ENCODE measurements at regions not wholly inside any gene's neighbourhood (a gene's known extent, or its start where the extent isn't known, plus 50 kb on each side); places are given as distances from the start of the nearest gene placed in this dataset.

DNA sequence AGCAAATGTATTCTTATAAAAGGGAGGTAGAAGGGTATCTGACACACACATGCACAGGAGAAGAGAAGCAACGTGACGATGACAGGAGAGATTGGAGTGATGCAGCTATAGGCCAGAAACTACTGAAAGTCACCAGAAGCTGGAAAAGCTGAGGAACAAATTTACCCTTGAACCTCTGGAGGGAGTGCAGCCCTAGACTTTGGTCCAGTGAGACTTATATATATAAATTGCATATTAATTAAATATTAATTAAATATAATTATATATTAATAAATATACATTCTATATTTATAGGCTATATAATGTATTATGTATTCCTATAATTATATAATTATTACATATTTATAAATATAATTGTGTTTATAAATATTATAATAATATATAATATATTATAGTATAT, 96.5 kb upstream of the LMCD1 start:
- Histone ChIP-seq H2BK12ac (ENCODE audit: low read length in 2 of 2) (no peak overlapping the region), H3K36me3 (ENCODE audit: control insufficient read depth in 1 of 2, insufficient read depth in 2 of 2, low read depth in 1 of 2, low read length in 2 of 2) (no peaks in the 10 kb centered on the region), H3K23ac (ENCODE audit: low read length in 2 of 2) (no peak overlapping the region), H3K79me1 (replicated peaks; ENCODE audit: low read length, poor library complexity, severe bottlenecking) (peaks cover 1% of the 10 kb centered on the region), H4K91ac (ENCODE audit: low read length) (no peak overlapping the region), H3K9me3 (ENCODE audit: control insufficient read depth, low read length) (peaks cover 11% of the 10 kb centered on the region), H2AFZ (ENCODE audit: low read depth, low read length) (no peak overlapping the region), H3K4me2 (ENCODE audit: low read length, poor library complexity, severe bottlenecking) (no peak overlapping the region), H3K14ac (ENCODE audit: low read length in 2 of 2) (no peak overlapping the region), H2BK5ac (ENCODE audit: low read depth, low read length, poor library complexity, severe bottlenecking) (no peak overlapping the region), H2BK15ac (ENCODE audit: low read depth, poor library complexity, severe bottlenecking) (no peak overlapping the region), H3K4me1 (ENCODE audit: control insufficient read depth, insufficient read depth, low read depth, low read length) (no peaks in the 10 kb centered on the region), H3K27ac (ENCODE audit: low read length, poor library complexity, severe bottlenecking) (no peak overlapping the region), H3K4ac (ENCODE audit: low read depth in 1 of 2, low read length in 2 of 2) (no peak overlapping the region), H2AK5ac (ENCODE audit: low read length, severe bottlenecking) (no peak overlapping the region), H3K4me3 (ENCODE audit: insufficient read depth in 1 of 2, low read depth in 1 of 2, low read length in 2 of 2) (no peak overlapping the region), H4K8ac (ENCODE audit: low read length) (no peak overlapping the region), H3K27me3 (ENCODE audit: control insufficient read depth in 1 of 2, insufficient read depth in 1 of 2, low read length in 2 of 2) (no peaks in the 10 kb centered on the region), H2BK120ac (ENCODE audit: low read depth, low read length) (no peak overlapping the region), H3K18ac (ENCODE audit: low read depth in 1 of 2, low read length in 2 of 2) (no peak overlapping the region), H3K9ac (ENCODE audit: low read length) (no peak overlapping the region)
- 95% methylated on average over 2 of the region's 2 CpGs for WGBS
- DNase-seq: no peak

DNA sequence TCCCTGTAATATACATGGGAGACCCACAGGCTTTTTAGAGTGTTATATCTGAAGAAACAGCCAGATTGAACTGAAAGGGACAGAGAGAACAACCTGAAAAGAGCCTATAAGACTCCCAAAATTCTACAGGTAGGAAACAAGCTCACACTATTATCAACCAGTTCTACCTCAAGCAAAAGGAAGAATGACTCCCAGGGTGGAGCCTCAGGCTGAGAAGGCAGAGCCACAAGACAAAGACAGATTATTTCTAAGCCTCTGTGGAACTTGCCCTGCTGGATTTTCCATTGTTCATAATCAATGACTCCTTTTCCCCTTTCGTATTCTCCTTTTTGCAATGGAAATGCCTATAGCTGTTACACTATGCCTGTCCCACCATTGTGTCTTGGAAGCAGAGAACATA, 95.1 kb upstream of the LMCD1 start:
- no peak overlapping the region for H2AFZ ChIP-seq (ENCODE audit: low read depth, low read length)
- no peak overlapping the region for H4K91ac ChIP-seq (ENCODE audit: low read length)
- no peaks in the 10 kb centered on the region for H3K4me1 ChIP-seq (ENCODE audit: control insufficient read depth, insufficient read depth, low read depth, low read length)
- H3K36me3 ChIP-seq (ENCODE audit: control insufficient read depth in 1 of 2, insufficient read depth in 2 of 2, low read depth in 1 of 2, low read length in 2 of 2): no peaks in the 10 kb centered on the region
- H3K4me3 ChIP-seq (ENCODE audit: insufficient read depth in 1 of 2, low read depth in 1 of 2, low read length in 2 of 2): no peak overlapping the region
- H2BK5ac ChIP-seq (ENCODE audit: low read depth, low read length, poor library complexity, severe bottlenecking): no peak overlapping the region
- no peak overlapping the region for H3K18ac ChIP-seq (ENCODE audit: low read depth in 1 of 2, low read length in 2 of 2)
- H3K27me3 ChIP-seq (ENCODE audit: control insufficient read depth in 1 of 2, insufficient read depth in 1 of 2, low read length in 2 of 2): peaks cover 0 to 4% of the 10 kb centered on the region in 2 experiments
- peaks cover 11% of the 10 kb centered on the region for H3K9me3 ChIP-seq (ENCODE audit: control insufficient read depth, low read length)
- H3K9ac ChIP-seq (ENCODE audit: low read length): no peak overlapping the region
- H4K8ac ChIP-seq (ENCODE audit: low read length): no peak overlapping the region
- no peak overlapping the region for H2BK12ac ChIP-seq (ENCODE audit: low read length in 2 of 2)
- no peak overlapping the region for H3K23ac ChIP-seq (ENCODE audit: low read length in 2 of 2)
- H3K27ac ChIP-seq (ENCODE audit: low read length, poor library complexity, severe bottlenecking): no peak overlapping the region
- no peak overlapping the region for H3K4ac ChIP-seq (ENCODE audit: low read depth in 1 of 2, low read length in 2 of 2)
- 86% methylated on average over 1 of the region's 1 CpG for WGBS
- H2AK5ac ChIP-seq (ENCODE audit: low read length, severe bottlenecking): no peak overlapping the region
- no peak overlapping the region for H2BK120ac ChIP-seq (ENCODE audit: low read depth, low read length)
- H2BK15ac ChIP-seq (ENCODE audit: low read depth, poor library complexity, severe bottlenecking): no peak overlapping the region
- H3K4me2 ChIP-seq (ENCODE audit: low read length, poor library complexity, severe bottlenecking): no peak overlapping the region
- DNase-seq: no peak
- H3K79me1 ChIP-seq (replicated peaks; ENCODE audit: low read length, poor library complexity, severe bottlenecking): no peaks in the 10 kb centered on the region
- H3K14ac ChIP-seq (ENCODE audit: low read length in 2 of 2): no peak overlapping the region

DNA sequence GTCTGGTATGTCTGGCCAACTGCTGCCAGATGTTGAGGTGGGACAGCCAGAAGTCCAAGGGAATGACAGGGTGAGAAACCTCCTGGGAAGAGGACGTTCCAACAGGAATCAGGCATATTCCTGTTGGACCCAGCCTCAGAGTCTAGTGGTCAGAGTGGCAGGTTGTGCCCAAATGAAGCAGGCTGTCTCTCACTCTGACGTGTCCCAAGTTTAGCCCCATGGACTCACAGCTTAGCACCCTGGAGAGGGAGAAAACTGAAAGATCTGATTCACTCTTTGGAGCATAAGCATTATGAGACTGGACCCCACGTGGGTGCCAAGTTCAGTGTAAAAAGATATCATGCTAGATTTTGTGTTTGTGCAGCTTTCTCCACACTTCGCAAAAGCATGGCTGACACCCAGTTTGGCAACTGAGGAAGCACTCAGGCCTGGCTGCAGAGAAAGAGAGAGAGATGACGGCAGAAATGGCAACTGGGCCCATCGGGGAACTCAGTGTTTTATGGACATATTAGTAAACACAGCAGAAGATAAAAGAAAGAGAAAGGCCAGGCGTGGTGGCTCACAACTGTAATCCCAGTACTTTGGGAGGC, 88.2 kb upstream of the LMCD1 start:
- Histone ChIP-seq H2BK120ac (ENCODE audit: low read depth, low read length) (no peak overlapping the region), H3K9me3 (ENCODE audit: control insufficient read depth, low read length) (no peaks in the 10 kb centered on the region), H3K4me3 (ENCODE audit: insufficient read depth in 1 of 2, low read depth in 1 of 2, low read length in 2 of 2) (no peak overlapping the region), H3K18ac (ENCODE audit: low read depth in 1 of 2, low read length in 2 of 2) (no peak overlapping the region), H3K4ac (ENCODE audit: low read depth in 1 of 2, low read length in 2 of 2) (no peak overlapping the region), H3K79me1 (replicated peaks; ENCODE audit: low read length, poor library complexity, severe bottlenecking) (no peaks in the 10 kb centered on the region), H4K8ac (ENCODE audit: low read length) (no peak overlapping the region), H3K9ac (ENCODE audit: low read length) (no peak overlapping the region), H4K91ac (ENCODE audit: low read length) (no peak overlapping the region), H2BK12ac (ENCODE audit: low read length in 2 of 2) (no peak overlapping the region), H3K4me1 (ENCODE audit: control insufficient read depth, insufficient read depth, low read depth, low read length) (no peaks in the 10 kb centered on the region), H3K36me3 (ENCODE audit: control insufficient read depth in 1 of 2, insufficient read depth in 2 of 2, low read depth in 1 of 2, low read length in 2 of 2) (no peaks in the 10 kb centered on the region), H2AK5ac (ENCODE audit: low read length, severe bottlenecking) (no peak overlapping the region), H2BK15ac (ENCODE audit: low read depth, poor library complexity, severe bottlenecking) (no peak overlapping the region), H3K27me3 (ENCODE audit: control insufficient read depth in 1 of 2, insufficient read depth in 1 of 2, low read length in 2 of 2) (peaks cover 0 to 4% of the 10 kb centered on the region in 2 experiments), H3K27ac (ENCODE audit: low read length, poor library complexity, severe bottlenecking) (no peak overlapping the region), H2BK5ac (ENCODE audit: low read depth, low read length, poor library complexity, severe bottlenecking) (no peak overlapping the region), H2AFZ (ENCODE audit: low read depth, low read length) (no peak overlapping the region), H3K14ac (ENCODE audit: low read length in 2 of 2) (no peak overlapping the region), H3K23ac (ENCODE audit: low read length in 2 of 2) (no peak overlapping the region), H3K4me2 (ENCODE audit: low read length, poor library complexity, severe bottlenecking) (no peak overlapping the region)
- no peak for DNase-seq
- WGBS: 77% methylated on average over 7 of the region's 7 CpGs

DNA sequence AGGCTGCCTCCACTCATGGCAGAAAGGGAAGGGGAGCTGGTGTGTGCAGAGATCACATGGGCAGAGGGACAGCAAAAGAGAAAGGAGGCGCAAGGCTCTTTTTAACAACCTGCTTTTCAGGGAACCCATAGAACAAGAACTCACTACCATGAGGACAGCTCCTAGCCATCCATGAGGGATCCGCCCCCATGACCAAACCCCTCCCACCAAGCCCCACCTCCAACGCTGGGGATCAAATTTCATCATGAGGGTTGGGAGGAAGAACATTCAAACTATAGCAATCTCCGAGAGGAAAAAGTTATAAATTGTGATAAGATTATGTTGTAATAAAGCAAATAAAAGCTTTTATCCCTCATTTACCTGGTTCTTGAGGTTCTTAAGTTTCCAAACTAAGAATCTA, 84.7 kb upstream of the LMCD1 start:
- Histone ChIP-seq H3K18ac (ENCODE audit: low read depth in 1 of 2, low read length in 2 of 2) (no peak overlapping the region), H4K8ac (ENCODE audit: low read length) (no peak overlapping the region), H3K27me3 (ENCODE audit: control insufficient read depth in 1 of 2, insufficient read depth in 1 of 2, low read length in 2 of 2) (no peaks in the 10 kb centered on the region), H3K79me1 (replicated peaks; ENCODE audit: low read length, poor library complexity, severe bottlenecking) (no peaks in the 10 kb centered on the region), H2AFZ (ENCODE audit: low read depth, low read length) (no peak overlapping the region), H3K9me3 (ENCODE audit: control insufficient read depth, low read length) (no peaks in the 10 kb centered on the region), H3K4me3 (ENCODE audit: insufficient read depth in 1 of 2, low read depth in 1 of 2, low read length in 2 of 2) (no peak overlapping the region), H2BK12ac (ENCODE audit: low read length in 2 of 2) (no peak overlapping the region), H2BK5ac (ENCODE audit: low read depth, low read length, poor library complexity, severe bottlenecking) (no peak overlapping the region), H2BK15ac (ENCODE audit: low read depth, poor library complexity, severe bottlenecking) (no peak overlapping the region), H3K4me2 (ENCODE audit: low read length, poor library complexity, severe bottlenecking) (no peak overlapping the region), H4K91ac (ENCODE audit: low read length) (no peak overlapping the region), H3K23ac (ENCODE audit: low read length in 2 of 2) (no peak overlapping the region), H2BK120ac (ENCODE audit: low read depth, low read length) (no peak overlapping the region), H3K36me3 (ENCODE audit: control insufficient read depth in 1 of 2, insufficient read depth in 2 of 2, low read depth in 1 of 2, low read length in 2 of 2) (no peaks in the 10 kb centered on the region), H3K4me1 (ENCODE audit: control insufficient read depth, insufficient read depth, low read depth, low read length) (peaks cover 3% of the 10 kb centered on the region), H3K14ac (ENCODE audit: low read length in 2 of 2) (no peak overlapping the region), H2AK5ac (ENCODE audit: low read length, severe bottlenecking) (no peak overlapping the region), H3K9ac (ENCODE audit: low read length) (no peak overlapping the region), H3K27ac (ENCODE audit: low read length, poor library complexity, severe bottlenecking) (no peak overlapping the region), H3K4ac (ENCODE audit: low read depth in 1 of 2, low read length in 2 of 2) (no peak overlapping the region)
- DNase-seq: peak; percentile 38
- WGBS: no CpG with 5 or more reads among the region's 4 CpGs

Data from mesenchymal stem cell (in vitro differentiated cells and primary cell).